HepG2 (cell line): ENCODE measurements at regions not wholly inside any gene's neighbourhood (a gene's known extent, or its start where the extent isn't known, plus 50 kb on each side); places are given as distances from the start of the nearest gene placed in this dataset.

Source experiments
- BATF2 ChIP-seq: sonication (generic); formaldehyde crosslinking; IDR thresholded peaks from 2 replicates; pipeline ENCODE4 v1.8.0; 2022; ENCODE audit warnings: mild to moderate bottlenecking, missing genetic modification reagents, moderate library complexity
- MYC ChIP-seq: sonication (generic); formaldehyde crosslinking; IDR thresholded peaks from 2 replicates; pipeline ENCODE4 v1.9.0; 2021; ENCODE audit warnings: missing genetic modification reagents, borderline replicate concordance
- NFE2 ChIP-seq: sonication (generic); formaldehyde crosslinking; IDR thresholded peaks from 2 replicates; pipeline ENCODE4 v1.4.0; 2020; ENCODE audit warnings: missing genetic modification reagents
- ZNF10 ChIP-seq: sonication (generic); formaldehyde crosslinking; IDR thresholded peaks from 2 replicates; pipeline ENCODE4 v1.4.0; 2020; ENCODE audit warnings: mild to moderate bottlenecking, low read depth, missing genetic modification reagents, borderline replicate concordance
- ZNF121 ChIP-seq: sonication (generic); formaldehyde crosslinking; IDR thresholded peaks from 2 replicates; pipeline ENCODE4 v1.5.0; 2020; ENCODE audit warnings: mild to moderate bottlenecking, missing genetic modification reagents

GRCh38 chr10:52666931-52667330, 105.7 kb downstream of the MBL2 start:
- TF ChIP-seq BATF2 (no peak), ZNF10 (no peak), ZNF121 (CRISPR knock-in tag) (no peak), NFE2 (no peak), MYC (CRISPR knock-in tag) (no peak)
